DND-41 (cell line): ENCODE measurements at regions not wholly inside any gene's neighbourhood (a gene's known extent, or its start where the extent isn't known, plus 50 kb on each side); places are given as distances from the start of the nearest gene placed in this dataset.

ENCODE experiments used
- ATAC-seq: fragments of 200-7000 bp; cut with Tn5 transposase; 3 replicates; pipeline ENCODE4 v1.9.1; 2021; ENCODE audit warnings: low read depth; ENCODE audit not compliant: insufficient read depth
- DNase-seq: peaks from one replicate; pipeline ENCODE4 v3.0.0-alpha.2; 2020
- H2AFZ ChIP-seq: 2 replicates; pipeline ENCODE4 v1.6.0; 2012; ENCODE audit warnings: low read depth, low read length
- H3K27ac ChIP-seq: 2 replicates; pipeline ENCODE4 v1.5.1; 2012; ENCODE audit warnings: low read length, inconsistent platforms
- H3K27me3 ChIP-seq: fragments of 200-600 bp; sonication (generic); 2 replicates; pipeline ENCODE4 v1.6.0; 2012; ENCODE audit warnings: low read length, mild to moderate bottlenecking, inconsistent platforms; ENCODE audit not compliant: insufficient read depth, poor library complexity
- H3K36me3 ChIP-seq: 2 replicates; pipeline ENCODE4 v1.5.1; 2012; ENCODE audit warnings: low read length, inconsistent platforms; ENCODE audit not compliant: insufficient read depth
- H3K4me1 ChIP-seq: 2 replicates; pipeline ENCODE4 v1.5.1; 2012; ENCODE audit warnings: mild to moderate bottlenecking, low read length; ENCODE audit not compliant: insufficient read depth
- H3K4me2 ChIP-seq: 2 replicates; pipeline ENCODE4 v1.6.0; 2012; ENCODE audit warnings: mild to moderate bottlenecking, moderate library complexity, low read length, inconsistent platforms; ENCODE audit not compliant: insufficient read depth
- H3K4me3 ChIP-seq, 2 experiments: fragments of 200-600 bp in 1 of 2; shearing (Covaris generic) in 1 of 2; 2 replicates each; pipeline ENCODE4 v1.5.1; 2012 to 2016; ENCODE audit warnings: inconsistent platforms in 2 of 2, low read length in 2 of 2, mild to moderate bottlenecking in 2 of 2, low read depth in 1 of 2, moderate library complexity in 1 of 2
- H3K79me2 ChIP-seq: 2 replicates; pipeline ENCODE4 v1.6.0; 2012; ENCODE audit warnings: low read length, inconsistent platforms; ENCODE audit not compliant: insufficient read depth
- H3K9ac ChIP-seq: 2 replicates; pipeline ENCODE4 v1.6.0; 2012; ENCODE audit warnings: low read depth, mild to moderate bottlenecking, inconsistent platforms, low read length, moderate library complexity
- H3K9me3 ChIP-seq: 2 replicates; pipeline ENCODE4 v1.5.1; 2012; ENCODE audit warnings: low read length, moderate library complexity, mild to moderate bottlenecking, inconsistent platforms; ENCODE audit not compliant: insufficient read depth, severe bottlenecking
- H4K20me1 ChIP-seq: 2 replicates; pipeline ENCODE4 v1.6.0; 2012; ENCODE audit warnings: low read length; ENCODE audit not compliant: insufficient read depth
- CTCF ChIP-seq: IDR thresholded peaks from 2 replicates; pipeline ENCODE4 v1.5.1; 2012; ENCODE audit warnings: borderline replicate concordance, low read length, moderate library complexity, mild to moderate bottlenecking; ENCODE audit not compliant: poor library complexity, severe bottlenecking; ENCODE audit errors: extremely low read depth
- EZH2 ChIP-seq: IDR thresholded peaks from 3 replicates; pipeline ENCODE4 v1.6.1; 2012; ENCODE audit warnings: borderline replicate concordance, low read depth, mild to moderate bottlenecking, moderate library complexity, low read length, inconsistent platforms; ENCODE audit not compliant: severe bottlenecking

GRCh38 chr15:66834881-66835878, 133.1 kb downstream of the SMAD6 start:
- H3K36me3 ChIP-seq, result no peaks in the 10 kb centered on the region
- H3K4me1 ChIP-seq, result no peaks in the 10 kb centered on the region
- no peak overlapping the region for H3K4me3 ChIP-seq
- no peaks in the 10 kb centered on the region for H3K9me3 ChIP-seq
- H2AFZ ChIP-seq, result no peak overlapping the region
- H3K27me3 ChIP-seq, result no peaks in the 10 kb centered on the region
- no peaks in the 10 kb centered on the region for H3K79me2 ChIP-seq
- DNase-seq (no peak), ATAC-seq (no peak)
- H3K9ac ChIP-seq, result no peak overlapping the region
- H4K20me1 ChIP-seq, result no peaks in the 10 kb centered on the region
- TF ChIP-seq EZH2, result no peak
- TF ChIP-seq CTCF, result no peak
- H3K27ac ChIP-seq, result no peak overlapping the region
- no peak overlapping the region for H3K4me2 ChIP-seq

- TF ChIP-seq EZH2 (no peak), CTCF (no peak)
- DNase-seq (no peak), ATAC-seq (no peak)
- Histone ChIP-seq H3K27ac (no peak overlapping the region), H4K20me1 (no peaks in the 10 kb centered on the region), H3K9me3 (no peaks in the 10 kb centered on the region), H2AFZ (no peak overlapping the region), H3K4me1 (no peaks in the 10 kb centered on the region), H3K36me3 (no peaks in the 10 kb centered on the region), H3K4me2 (no peak overlapping the region), H3K79me2 (no peaks in the 10 kb centered on the region), H3K27me3 (peaks cover 10% of the 10 kb centered on the region), H3K9ac (no peak overlapping the region), H3K4me3 (no peak overlapping the region)
Measured at GRCh38 chr15:66836231-66837030, 134.4 kb downstream of the SMAD6 start.

- Histone ChIP-seq H2AFZ (no peak overlapping the region), H3K79me2 (no peaks in the 10 kb centered on the region), H3K4me3 (no peak overlapping the region), H3K4me2 (no peak overlapping the region), H3K36me3 (no peaks in the 10 kb centered on the region), H3K9ac (no peak overlapping the region), H3K9me3 (no peaks in the 10 kb centered on the region), H3K27me3 (peaks cover 25% of the 10 kb centered on the region), H4K20me1 (no peaks in the 10 kb centered on the region), H3K27ac (no peak overlapping the region), H3K4me1 (peaks cover 3% of the 10 kb centered on the region; the same call in 1 of the 2 replicates)
- ATAC-seq, result no peak
- no peak for DNase-seq
- TF ChIP-seq CTCF (no peak), EZH2 (no peak)
Measured at GRCh38 chr15:66838202-66838601, 136.2 kb downstream of the SMAD6 start.
